Choroid plexus epithelial cell (primary cell): ENCODE measurements at regions not wholly inside any gene's neighbourhood (a gene's known extent, or its start where the extent isn't known, plus 50 kb on each side); places are given as distances from the start of the nearest gene placed in this dataset.

Source experiments
- DNase-seq: peaks from one replicate; pipeline ENCODE4 v3.0.0-alpha.2; 2010; ENCODE audit warnings: low read depth
- H3K4me3 ChIP-seq: 2 replicates; pipeline ENCODE4 v1.5.1; 2011; ENCODE audit warnings: low read depth, mild to moderate bottlenecking, control low read depth, low read length, moderate library complexity
- TF ChIP-seq, protein P1 (sequence below): conservative IDR thresholded peaks from 2 replicates; pipeline ENCODE4 v1.5.1; 2011; ENCODE audit warnings: low read depth, mild to moderate bottlenecking, control low read depth, inconsistent platforms, low read length, moderate library complexity

GRCh38 chr11:104736502-104736901 lies 161.8 kb downstream of the CASP12 start:
- TF ChIP-seq, protein P1, sequence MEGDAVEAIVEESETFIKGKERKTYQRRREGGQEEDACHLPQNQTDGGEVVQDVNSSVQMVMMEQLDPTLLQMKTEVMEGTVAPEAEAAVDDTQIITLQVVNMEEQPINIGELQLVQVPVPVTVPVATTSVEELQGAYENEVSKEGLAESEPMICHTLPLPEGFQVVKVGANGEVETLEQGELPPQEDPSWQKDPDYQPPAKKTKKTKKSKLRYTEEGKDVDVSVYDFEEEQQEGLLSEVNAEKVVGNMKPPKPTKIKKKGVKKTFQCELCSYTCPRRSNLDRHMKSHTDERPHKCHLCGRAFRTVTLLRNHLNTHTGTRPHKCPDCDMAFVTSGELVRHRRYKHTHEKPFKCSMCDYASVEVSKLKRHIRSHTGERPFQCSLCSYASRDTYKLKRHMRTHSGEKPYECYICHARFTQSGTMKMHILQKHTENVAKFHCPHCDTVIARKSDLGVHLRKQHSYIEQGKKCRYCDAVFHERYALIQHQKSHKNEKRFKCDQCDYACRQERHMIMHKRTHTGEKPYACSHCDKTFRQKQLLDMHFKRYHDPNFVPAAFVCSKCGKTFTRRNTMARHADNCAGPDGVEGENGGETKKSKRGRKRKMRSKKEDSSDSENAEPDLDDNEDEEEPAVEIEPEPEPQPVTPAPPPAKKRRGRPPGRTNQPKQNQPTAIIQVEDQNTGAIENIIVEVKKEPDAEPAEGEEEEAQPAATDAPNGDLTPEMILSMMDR: no peak
- H3K4me3 ChIP-seq: no peak overlapping the region
- DNase-seq: no peak

DNA sequence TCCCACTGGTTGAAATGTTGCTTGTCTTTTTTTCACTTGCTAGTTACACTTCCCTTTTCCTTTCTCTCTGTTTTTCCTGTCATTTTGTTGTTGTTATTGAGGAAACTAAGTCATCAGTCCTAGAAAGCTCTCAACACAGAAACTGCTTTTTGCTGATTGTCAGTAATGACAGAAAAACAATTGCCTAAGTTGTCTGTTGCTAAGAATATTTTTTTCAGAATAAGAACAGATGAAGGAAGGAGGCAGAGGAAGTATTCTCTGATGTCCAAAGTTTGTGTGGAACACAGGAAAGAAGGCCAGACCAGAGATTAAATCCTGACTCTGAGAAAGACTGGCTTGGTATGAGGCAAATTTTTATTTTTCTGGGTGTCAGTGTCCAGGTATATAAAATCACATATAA lies 163.3 kb downstream of the CASP12 start:
- H3K4me3 ChIP-seq: no peak overlapping the region
- TF ChIP-seq, protein P1: no peak
- no peak for DNase-seq

GRCh38 chr11:104731890-104732289 lies 166.4 kb downstream of the CASP12 start:
- DNase-seq: no peak
- no peak overlapping the region for H3K4me3 ChIP-seq

GRCh38 chr11:104728927-104729326 lies 169.3 kb downstream of the CASP12 start:
- DNase-seq: no peak
- no peak overlapping the region for H3K4me3 ChIP-seq
- TF ChIP-seq, protein P1: no peak

More at GRCh38 chr11:104731890-104732289, 166.4 kb downstream of the CASP12 start:
- TF ChIP-seq, protein P1: no peak

DNA sequence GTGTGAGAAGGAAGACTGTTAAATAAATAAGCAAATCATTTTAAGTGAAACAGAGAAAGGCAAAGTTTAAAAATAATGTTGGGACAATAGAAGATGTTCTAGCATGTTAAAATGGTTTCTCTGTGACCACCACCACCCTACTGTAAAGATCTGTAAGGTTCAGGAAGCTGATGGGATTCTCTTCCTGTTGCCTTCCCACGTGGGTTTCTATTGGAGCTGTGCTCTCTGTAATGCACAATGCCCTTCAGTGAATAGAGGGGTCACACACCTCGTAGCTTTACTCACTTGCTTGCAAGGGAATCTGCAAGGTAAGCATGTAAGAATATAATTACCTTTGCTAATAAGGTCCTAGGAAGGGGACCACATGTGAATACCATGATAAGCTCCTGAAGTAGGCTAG lies 170.5 kb downstream of the CASP12 start:
- TF ChIP-seq, protein P1: no peak
- H3K4me3 ChIP-seq: no peak overlapping the region
- DNase-seq: no peak

DNA sequence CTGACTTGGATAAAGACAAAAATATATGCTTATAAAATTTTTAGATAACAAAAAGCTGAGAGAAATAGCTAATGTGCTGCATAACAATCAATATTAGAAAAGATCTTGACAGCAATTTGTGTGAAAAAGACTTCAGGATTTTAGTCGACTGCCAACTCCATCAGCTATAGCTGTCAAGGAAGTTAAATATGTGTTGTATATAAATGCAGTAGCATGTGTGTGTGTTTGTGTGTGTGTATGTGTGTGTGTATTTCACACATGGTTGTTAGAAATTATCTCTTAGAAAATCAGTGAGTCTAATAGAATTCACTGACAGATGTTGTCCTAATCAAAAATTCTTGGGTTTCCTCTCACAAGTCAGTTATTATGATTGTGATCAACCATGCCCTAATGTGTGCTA lies 171.2 kb downstream of the CASP12 start:
- DNase-seq: no peak
- no peak overlapping the region for H3K4me3 ChIP-seq
- TF ChIP-seq, protein P1: no peak

DNA sequence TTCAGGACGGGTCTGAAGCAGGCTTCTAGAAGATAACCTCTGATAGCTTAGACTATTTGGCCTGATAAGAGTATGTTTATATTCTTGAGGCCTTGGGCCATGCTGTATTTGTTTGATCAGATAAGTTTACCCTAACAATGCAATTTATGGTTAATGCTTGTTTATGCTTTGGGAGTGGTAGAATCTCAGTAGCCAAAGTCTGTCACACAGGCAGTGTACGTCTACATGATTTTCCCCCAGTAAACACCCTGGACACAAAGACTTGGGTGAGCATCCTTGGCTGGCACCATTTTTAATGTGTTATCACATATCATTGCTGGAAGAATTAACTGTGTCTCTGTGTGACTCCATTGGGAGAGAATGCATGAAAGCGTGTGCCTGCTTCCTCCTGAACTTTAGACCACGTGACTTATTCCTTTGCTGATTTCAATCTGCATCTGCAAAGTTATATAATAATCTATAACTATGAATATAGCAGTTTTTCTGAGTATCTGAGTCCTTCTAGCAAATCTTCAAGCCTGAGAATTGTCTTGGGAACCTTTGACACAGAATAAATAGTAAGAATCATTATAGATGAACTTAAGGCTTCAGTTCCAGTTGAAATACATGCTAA lies 172.4 kb downstream of the CASP12 start:
- H3K4me3 ChIP-seq: no peak overlapping the region
- TF ChIP-seq, protein P1: no peak
- peak; percentile 12 for DNase-seq
